Panc1 (cell line): ENCODE measurements at regions not wholly inside any gene's neighbourhood (a gene's known extent, or its start where the extent isn't known, plus 50 kb on each side); places are given as distances from the start of the nearest gene placed in this dataset.

ENCODE experiments used
- ATAC-seq: fragments of 200-7000 bp; cut with Tn5 transposase; 2 replicates; pipeline ENCODE4 v1.9.1; 2020; ENCODE audit warnings: mild to moderate bottlenecking, moderate library complexity
- BruUV-seq: library from RNA; stranded (reverse); fragments of 400-500 nt; replicated peaks from 2 replicates; lab custom pipeline; 2021; lab: Mats Ljungman, UMichigan
- CTCF ChIA-PET: fragments of 300-600 bp; sonication (Branson Sonifier 250); formaldehyde crosslinking; loops from one replicate; lab custom pipeline; 2022; ENCODE audit warnings: antibody characterized with exemption; lab: Charles Lee
- POLR2A ChIA-PET: fragments of 300-600 bp; sonication (Branson Sonifier 250); formaldehyde crosslinking; loops from one replicate; lab custom pipeline; 2022; ENCODE audit warnings: antibody characterized with exemption; lab: Charles Lee
- DNase-seq: peaks from one replicate; pipeline ENCODE4 v3.0.0-alpha.2; 2010; ENCODE audit warnings: low read depth, low spot score
- H3K27ac ChIP-seq: 2 replicates; pipeline ENCODE4 v1.5.1; 2011; ENCODE audit warnings: mild to moderate bottlenecking, low read length, inconsistent platforms
- H3K27me3 ChIP-seq: fragments of 200-500 bp; sonication (Bioruptor generic); 2 replicates; pipeline ENCODE4 v1.6.0; 2014; ENCODE audit warnings: low read length, inconsistent platforms; ENCODE audit not compliant: control insufficient read depth, insufficient read depth
- H3K36me3 ChIP-seq: fragments of 200-500 bp; sonication (Bioruptor generic); 2 replicates; pipeline ENCODE4 v1.5.1; 2014; ENCODE audit warnings: inconsistent platforms, mild to moderate bottlenecking, low read length, moderate library complexity; ENCODE audit not compliant: control insufficient read depth, insufficient read depth
- H3K4me1 ChIP-seq: 2 replicates; pipeline ENCODE4 v1.5.1; 2011; ENCODE audit warnings: inconsistent platforms, mild to moderate bottlenecking, low read length, moderate library complexity; ENCODE audit not compliant: control insufficient read depth, insufficient read depth
- H3K4me3 ChIP-seq, 2 experiments: 2 replicates each; pipeline ENCODE4 v1.5.1; 2011 to 2012; ENCODE audit warnings: low read depth in 2 of 2, low read length in 2 of 2, mild to moderate bottlenecking in 2 of 2, inconsistent platforms in 1 of 2, moderate library complexity in 1 of 2
- H3K9me3 ChIP-seq: fragments of 200-500 bp; sonication (Bioruptor generic); 2 replicates; pipeline ENCODE4 v1.5.1; 2014; ENCODE audit warnings: low read depth, mild to moderate bottlenecking, inconsistent platforms, low read length, moderate library complexity; ENCODE audit not compliant: control insufficient read depth, insufficient read depth
- CTCF ChIP-seq: fragments of 450-650 bp; IDR thresholded peaks from 2 replicates; pipeline ENCODE4 v1.5.1; 2017; ENCODE audit warnings: mild to moderate bottlenecking
- POLR2AphosphoS5 ChIP-seq: IDR thresholded peaks from 2 replicates; pipeline ENCODE4 v1.6.1; 2012; ENCODE audit warnings: mild to moderate bottlenecking, low read depth, low read length, moderate library complexity
- REST ChIP-seq, 2 experiments: IDR thresholded peaks; 2 replicates each; pipeline ENCODE4 v1.6.1; 2011 to 2012; ENCODE audit warnings: low read depth in 2 of 2, control low read depth in 1 of 2, low read length in 1 of 2, mild to moderate bottlenecking in 1 of 2, moderate library complexity in 1 of 2; ENCODE audit not compliant: insufficient read depth in 1 of 2
- SIN3A ChIP-seq: IDR thresholded peaks from 2 replicates; pipeline ENCODE4 v1.6.1; 2012; ENCODE audit warnings: low read depth, mild to moderate bottlenecking, low read length, moderate library complexity, borderline replicate concordance; ENCODE audit not compliant: insufficient read depth
- TCF7L2 ChIP-seq: IDR thresholded peaks from 2 replicates; pipeline ENCODE4 v1.6.1; 2011; ENCODE audit warnings: mild to moderate bottlenecking, low read depth, low read length, inconsistent platforms
- in situ Hi-C: cut with HindIII; loops from 2 replicates; pipeline ENCODE4 v1.10.0; 2016; ENCODE audit warnings: low sequenced_read_pairs, low pct_unique_long_range_greater_than_20kb
- intact Hi-C: fragments of 100-400 bp; cut with micrococcal nuclease; formaldehyde crosslinking; loops from one replicate; pipeline ENCODE4 v1.10.0; 2022; ENCODE audit not compliant: unreplicated experiment

GRCh38 chr11:88036701-88037100, 138.5 kb downstream of the RAB38 start:
- Histone ChIP-seq H3K4me3 (no peak overlapping the region), H3K27ac (no peak overlapping the region), H3K27me3 (no peaks in the 10 kb centered on the region), H3K4me1 (no peaks in the 10 kb centered on the region), H3K9me3 (no peaks in the 10 kb centered on the region), H3K36me3 (no peaks in the 10 kb centered on the region)
- intact Hi-C loops: no loop called here
- no TSS peak for BruUV-seq
- ChIA-PET POLR2A (no interaction called here), CTCF (no interaction called here)
- ATAC-seq: no peak
- TF ChIP-seq SIN3A: no peak
- TF ChIP-seq REST (IDR thresholded peaks at IDR 0.05; ENCODE audit: insufficient read depth in 1 of 2, low read depth in 2 of 2, low read length in 1 of 2): no peak
- TF ChIP-seq POLR2AphosphoS5: no peak
- no peak for TF ChIP-seq CTCF
- no peak for TF ChIP-seq TCF7L2
- DNase-seq: no peak
- in situ Hi-C loops: no loop called here

- intact Hi-C loops (no loop called here), in situ Hi-C loops (no loop called here)
- ChIA-PET CTCF (no interaction called here), POLR2A (no interaction called here)
- no peak overlapping the region for H3K4me3 ChIP-seq
- no peaks in the 10 kb centered on the region for H3K36me3 ChIP-seq
- no peaks in the 10 kb centered on the region for H3K27me3 ChIP-seq
- DNase-seq: no peak
- no peak overlapping the region for H3K27ac ChIP-seq
- no peak for ATAC-seq
- no peaks in the 10 kb centered on the region for H3K9me3 ChIP-seq
- no peaks in the 10 kb centered on the region for H3K4me1 ChIP-seq
- TF ChIP-seq CTCF (no peak), SIN3A (no peak), POLR2AphosphoS5 (no peak), TCF7L2 (no peak), REST (IDR thresholded peaks at IDR 0.05; ENCODE audit: insufficient read depth in 1 of 2, low read depth in 2 of 2, low read length in 1 of 2) (no peak)
- BruUV-seq: no TSS peak
These were observed 140.0 kb downstream of the RAB38 start for GRCh38 chr11:88035271-88035670.
